Fibroblast of skin of left biceps (primary cell): ENCODE measurements at regions not wholly inside any gene's neighbourhood (a gene's known extent, or its start where the extent isn't known, plus 50 kb on each side); places are given as distances from the start of the nearest gene placed in this dataset.

Experiments used
- DNase-seq, 2 experiments: peaks; one replicate each; pipeline ENCODE4 v3.0.0-alpha.2; 2013; ENCODE audit warnings: low read depth in 2 of 2

DNA sequence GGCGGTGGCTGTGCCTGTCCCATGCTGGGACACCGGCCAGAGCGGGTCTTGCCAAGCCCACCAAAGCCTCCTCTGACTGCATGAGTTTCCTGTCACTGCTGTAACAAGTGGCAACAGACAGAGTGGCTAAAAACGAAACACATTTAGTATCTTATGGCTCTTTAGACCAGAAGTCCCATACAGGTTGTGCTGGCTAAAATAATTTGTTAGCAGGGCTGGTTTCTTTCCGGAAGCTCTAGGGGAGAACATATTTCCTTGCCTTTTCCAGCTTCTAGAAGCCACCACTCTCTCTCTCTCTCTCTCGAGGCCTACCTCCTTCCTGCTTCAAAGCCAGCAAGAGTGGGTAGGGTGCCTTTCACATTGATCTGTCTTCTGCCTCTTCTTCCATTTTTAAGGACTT, 171.6 kb upstream of the PLPP4 start:
- DNase-seq = no peak

DNA sequence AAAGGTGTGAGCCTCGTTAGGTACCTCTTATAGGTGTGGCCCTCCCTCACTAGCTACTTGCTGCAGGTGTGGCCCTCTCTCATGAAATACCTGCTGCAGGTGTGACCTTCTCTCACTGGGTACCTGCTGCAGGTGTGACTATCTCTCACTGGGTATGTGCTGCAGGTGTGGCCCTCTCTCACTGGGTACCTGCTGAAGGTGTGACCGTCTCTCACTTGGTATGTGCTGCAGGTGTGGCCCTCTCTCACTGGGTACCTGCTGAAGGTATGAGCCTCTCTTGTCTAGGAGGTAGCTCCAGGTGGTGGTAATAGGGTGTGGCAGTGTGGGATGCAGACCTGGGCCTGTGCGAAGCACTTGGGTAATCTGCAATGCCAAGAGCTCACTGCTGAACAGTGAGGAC, 170.7 kb upstream of the PLPP4 start:
- DNase-seq = no peak

DNA sequence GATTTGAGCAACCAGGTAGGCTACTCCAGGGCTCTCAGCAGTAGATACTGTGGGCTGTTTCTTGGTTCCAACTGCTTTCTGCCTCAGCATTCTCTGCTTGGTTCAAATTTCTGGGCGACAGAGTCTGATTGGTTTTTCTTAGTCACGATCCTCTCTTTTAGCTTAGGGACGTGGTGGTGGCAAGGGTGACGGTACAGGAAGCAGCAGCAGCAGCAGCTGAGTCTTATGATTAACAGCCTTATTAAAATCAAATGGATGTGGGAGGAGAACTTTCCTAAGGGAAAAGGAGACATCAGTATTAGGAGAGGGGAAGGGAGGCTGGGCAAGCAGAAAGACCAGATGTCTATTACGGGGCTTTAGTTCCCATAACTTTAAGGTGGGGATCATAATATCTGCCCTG, 156.5 kb upstream of the PLPP4 start:
- DNase-seq = no peak

DNA sequence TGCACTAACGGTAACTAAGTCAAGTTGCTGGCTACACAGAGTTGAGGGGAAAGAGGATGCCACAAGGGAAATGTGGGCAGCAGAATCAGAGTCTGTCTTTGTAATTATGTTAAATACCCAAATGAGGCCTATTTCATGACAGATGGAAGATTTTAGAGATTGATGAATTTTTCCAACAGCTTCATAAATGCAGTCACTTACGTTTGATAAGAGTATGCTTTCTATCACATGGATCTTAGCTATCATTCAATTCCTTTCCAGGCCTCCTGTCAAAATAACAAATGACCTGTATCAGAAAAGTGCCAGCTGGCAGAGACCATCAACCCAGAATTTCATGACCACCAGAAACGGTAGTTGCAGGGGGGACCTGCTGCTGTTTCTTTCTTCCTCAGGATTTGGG, 148.4 kb upstream of the PLPP4 start:
- DNase-seq = no peak

DNA sequence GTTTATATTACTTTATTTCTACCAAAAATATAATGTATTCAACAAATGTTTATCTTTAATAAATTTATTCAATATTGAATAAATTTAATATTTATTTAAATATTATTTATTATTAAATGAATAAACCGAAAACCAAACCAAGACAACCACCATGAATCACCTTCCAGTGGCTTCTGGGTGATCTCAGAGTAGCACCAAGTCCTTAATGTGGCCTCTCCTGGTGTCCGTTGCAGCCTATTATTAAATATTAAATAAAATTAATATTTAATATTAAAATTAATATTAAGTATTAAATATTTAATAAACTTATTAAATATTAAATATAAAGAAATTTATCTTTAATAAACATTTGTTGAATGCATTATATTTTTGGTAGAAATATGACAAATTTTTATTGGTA, 143.3 kb upstream of the PLPP4 start:
- DNase-seq = no peak

DNA sequence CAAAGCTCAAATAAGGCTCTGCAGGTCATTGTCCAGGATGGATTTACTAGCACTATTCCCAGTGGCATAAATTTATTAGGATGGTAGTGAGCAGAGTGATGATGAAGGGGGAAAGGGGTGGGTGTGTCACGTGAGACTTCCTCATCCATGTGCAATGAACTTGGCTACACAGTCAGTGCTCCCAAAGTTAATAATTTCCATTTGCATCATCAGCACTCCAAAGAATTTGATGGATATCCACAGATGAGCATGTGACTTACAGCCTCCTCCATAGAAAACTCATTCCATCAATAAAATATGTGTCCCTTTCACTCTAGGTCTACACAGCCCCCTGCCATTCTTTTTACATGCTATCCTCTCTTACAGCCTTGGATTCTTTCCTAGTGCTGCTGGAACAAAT, 142.6 kb upstream of the PLPP4 start:
- DNase-seq = no peak

DNA sequence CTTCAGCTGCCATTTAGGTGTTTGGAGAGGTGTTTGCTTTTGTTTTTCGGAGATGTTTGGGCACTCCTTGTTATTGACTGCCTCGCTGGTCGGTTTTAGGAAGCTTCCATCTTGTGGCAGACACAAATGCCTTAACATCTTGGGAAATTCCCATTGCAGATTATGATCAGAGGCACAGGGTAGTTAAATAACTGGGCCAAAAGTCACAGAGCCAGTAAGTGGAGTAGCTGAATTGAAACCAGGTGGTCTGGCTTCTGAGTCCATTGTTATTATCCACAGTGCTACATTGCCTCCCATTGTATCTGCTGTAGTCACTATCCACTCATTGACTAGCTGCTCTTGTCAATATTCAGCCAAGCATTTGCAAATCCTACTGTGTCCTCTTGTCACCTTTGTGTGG, 138.2 kb upstream of the PLPP4 start:
- DNase-seq = no peak

DNA sequence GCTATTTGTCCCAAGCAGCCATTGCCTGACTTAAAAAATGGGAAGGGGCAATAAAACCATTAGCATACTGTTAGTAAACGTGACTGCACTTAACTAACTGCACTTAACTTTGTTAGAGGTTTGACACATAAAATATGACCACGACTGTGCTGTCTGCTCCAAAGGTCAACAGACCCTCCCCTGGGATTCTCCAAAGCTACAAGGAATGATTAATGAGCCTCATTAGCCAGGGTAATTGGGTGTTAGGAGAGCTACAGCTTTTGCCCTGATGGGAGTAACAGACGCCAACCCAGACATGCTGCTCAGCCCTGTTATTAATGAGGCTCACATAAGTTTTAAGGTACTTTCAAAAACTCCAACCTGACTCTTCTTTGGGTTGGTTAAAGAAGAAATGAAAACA, 129.4 kb upstream of the PLPP4 start:
- no peak for DNase-seq

DNA sequence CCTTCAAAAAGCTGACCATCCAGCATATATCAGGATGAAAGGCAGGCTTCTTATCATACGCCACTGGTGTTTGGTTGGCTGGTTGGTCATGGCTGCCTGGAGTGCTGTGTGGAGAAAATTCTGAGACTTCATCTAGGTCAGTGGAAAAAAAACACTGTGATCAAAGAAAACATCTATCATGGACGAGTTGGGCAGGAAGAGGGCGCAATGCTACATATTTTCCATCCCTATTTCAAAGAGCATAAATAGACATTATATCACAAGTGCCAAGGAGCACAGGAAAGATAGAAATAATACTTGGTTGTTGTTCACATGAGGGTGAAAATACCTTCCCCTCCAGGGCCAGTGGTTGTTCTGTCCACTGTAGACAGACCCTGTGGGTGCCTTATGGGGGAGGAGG, 128.4 kb upstream of the PLPP4 start:
- no peak for DNase-seq

DNA sequence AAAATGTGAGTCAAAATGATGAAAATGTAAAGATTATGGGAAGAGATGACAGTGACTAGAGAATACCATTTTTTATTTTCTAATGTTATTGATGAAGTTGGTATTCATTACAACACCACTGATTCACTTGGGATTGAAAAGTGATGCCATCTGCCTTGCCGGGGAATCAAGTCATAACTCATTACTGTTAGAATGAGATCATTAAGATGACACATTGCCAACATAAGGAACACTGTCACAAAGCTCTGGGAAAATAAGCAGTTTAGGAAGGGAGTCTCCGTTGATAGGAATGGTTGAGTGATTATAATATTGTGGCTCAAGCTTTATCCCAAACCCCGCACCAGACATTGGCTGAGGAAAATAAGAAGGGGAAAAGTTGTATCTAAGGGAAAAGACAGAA, 121.5 kb upstream of the PLPP4 start:
- DNase-seq = no peak

DNA sequence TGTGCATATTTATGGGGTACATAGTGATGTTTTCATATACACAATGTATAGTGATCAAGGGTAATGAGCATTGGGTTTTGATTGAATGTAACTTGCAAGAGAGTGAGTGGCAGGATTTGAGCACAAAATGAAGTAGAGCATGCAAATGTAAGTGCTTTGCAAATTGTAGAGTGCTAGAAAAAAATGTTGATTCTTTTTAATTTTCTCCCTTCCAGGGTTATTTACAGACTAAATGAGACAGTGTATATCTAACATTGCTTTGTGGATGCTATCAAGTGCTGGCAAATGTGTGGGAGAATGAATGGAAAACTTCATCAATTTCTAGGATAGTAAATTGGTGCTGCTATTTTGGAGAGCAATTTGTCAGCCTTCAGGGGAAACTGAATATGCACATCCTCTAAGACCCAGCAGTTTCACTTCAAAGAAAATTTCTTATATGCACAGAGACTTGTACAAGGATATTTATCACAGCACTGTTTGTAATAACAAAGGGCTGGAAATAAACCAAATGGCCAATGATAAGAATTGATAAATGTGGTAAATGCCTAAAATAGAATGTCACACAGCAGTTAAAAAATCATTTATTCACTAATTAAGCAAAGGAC, 120.6 kb upstream of the PLPP4 start:
- no peak for DNase-seq

DNA sequence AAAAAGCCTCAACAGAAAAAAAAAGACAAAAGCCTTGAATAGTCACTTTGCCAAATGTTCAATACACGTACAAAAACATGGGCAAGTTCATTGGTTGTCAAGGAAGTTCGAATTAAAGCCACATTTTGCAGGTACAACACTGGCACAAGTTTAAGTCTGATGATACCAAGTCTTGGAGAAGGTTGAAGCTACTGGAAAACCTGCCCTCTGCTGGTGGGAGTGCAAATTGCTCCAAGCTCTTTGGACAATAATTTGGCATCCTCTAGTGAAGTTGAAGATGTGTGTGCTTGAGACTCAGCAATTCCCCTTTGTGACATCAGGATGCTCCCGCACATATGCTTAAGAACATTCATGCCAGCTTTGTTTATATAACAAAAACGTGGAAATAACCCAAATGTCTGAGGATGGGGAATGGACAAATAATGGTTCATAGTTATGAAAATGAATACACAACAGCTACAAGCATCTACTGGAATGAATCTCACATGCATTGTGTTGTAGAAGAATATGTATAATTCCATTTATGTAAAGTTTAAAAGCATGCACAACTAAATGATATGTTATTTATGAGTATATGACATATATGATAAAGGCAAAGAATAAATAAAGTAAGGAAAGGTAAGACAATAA, 120.0 kb upstream of the PLPP4 start:
- peak in 1 of 2 experiments; percentile 1 for DNase-seq

DNA sequence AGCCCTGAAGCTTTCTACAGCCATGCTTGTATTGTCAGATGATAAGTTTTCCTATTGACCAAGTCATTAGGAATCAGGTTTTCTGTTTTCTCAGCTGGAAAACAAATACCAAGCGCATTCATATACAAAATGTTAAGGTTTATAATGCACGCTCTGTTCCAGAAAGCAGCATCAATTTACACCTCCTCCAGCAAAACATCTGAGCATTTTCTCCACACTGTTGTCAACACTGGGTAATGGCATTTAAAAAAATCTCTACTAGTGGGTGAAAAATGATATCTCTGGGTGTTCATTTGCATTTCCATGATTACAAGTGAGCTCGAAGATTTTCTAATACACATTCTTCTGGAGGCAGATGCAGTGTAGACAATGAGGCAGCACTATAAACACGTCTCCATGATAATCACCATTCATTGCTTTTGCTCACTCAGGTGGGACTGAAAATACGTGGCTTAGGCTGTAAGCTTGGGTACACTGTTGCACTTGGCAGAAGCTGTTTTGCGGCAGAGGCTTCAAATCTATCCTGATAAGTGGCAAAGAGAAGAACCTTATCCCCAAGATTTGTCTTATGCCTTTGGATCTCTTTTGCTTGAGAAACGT, 114.8 kb upstream of the PLPP4 start:
- no peak for DNase-seq

DNA sequence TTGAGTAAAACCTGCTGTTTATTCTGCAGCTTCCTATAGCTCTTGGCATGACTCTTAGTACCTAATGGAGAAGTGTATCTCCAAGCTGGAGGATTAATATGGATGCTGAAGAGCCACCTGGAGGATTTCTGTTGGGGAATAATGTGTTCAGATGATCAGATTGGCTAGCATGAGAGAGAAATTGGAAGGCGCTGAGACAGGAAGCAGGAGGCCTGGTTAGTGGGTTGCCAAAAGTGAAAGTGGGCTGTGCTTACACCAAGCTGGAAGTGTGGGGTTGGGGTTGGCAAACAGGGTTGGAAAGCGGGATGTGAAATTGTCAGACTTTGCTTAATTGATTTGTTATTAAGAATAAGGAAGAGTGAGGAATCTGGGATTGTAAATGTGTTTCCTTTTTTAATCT, 111.8 kb upstream of the PLPP4 start:
- DNase-seq = no peak

DNA sequence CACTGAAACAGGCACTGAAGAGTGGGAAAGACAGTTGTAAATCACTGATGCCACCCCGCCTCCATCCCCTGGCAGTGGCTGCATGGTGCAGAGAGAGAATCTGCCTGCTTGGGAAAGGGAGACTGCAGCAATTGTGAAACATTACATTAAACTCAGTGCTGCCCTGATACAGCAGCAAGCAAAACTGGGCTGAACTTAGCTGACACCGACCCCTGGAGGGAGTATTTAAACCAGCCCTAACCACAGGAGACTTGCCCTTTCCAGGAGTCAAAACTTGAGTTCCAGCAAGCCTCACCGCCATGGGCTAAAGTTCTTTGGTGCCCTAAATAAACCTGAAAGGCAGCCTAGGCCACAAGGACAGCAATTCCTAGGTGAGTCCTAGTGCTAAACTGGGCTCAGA, 109.4 kb upstream of the PLPP4 start:
- no peak for DNase-seq

DNA sequence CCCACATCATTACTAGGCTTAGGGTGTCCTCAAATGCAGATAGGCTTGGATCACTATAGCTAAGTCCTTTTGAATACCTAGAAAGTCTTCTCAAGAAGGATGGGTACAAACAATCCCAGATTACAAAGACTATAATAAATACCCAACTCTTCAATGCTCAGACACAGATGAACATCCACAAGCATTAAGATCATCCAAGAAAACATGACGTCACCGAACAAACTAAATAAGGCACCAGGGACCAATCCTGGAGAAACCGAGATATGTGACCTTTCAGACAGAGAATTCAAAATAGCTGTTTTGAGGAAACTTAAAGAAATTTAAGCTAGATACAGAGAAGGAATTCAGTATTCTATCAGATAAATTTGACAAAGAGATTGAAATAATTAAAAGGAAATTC, 108.0 kb upstream of the PLPP4 start:
- DNase-seq = no peak

DNA sequence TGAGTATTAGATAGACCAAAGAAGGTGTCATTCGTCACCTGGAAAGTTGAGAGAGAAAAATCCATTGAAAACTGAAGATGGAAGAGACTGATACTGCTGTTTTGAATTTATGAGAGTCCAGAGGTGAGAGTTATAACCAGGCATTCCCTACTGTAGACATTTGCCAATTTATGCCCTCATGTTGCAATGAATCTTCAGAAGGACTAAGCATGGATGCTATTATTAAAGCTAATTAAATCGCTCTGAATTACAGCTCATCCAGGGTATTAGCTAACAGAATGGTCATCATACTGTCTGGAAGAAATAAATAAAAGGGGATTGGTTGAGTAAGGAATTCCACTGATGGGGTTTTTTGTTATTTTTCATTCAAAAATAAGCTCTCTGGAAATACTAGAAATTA, 101.6 kb upstream of the PLPP4 start:
- no peak for DNase-seq

DNA sequence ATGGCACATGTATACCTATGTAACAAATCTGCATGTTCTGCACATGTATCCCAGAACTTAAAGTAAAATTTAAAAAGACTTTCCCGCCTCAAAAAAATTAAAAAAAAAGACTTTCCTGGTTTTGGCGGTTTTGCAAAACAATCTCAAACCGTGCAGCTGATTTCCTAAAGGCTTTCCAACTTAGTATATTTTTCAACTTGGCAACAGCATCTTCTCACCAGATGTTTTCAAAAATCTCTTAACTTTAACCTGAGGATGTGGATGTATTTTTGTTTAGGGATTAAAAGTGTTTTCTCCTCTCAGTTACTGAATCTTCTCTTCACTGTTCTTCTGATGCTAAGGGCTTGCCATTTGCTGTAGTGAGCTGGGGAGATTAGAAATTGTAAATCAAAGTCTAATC, 96.5 kb upstream of the PLPP4 start:
- DNase-seq = no peak

DNA sequence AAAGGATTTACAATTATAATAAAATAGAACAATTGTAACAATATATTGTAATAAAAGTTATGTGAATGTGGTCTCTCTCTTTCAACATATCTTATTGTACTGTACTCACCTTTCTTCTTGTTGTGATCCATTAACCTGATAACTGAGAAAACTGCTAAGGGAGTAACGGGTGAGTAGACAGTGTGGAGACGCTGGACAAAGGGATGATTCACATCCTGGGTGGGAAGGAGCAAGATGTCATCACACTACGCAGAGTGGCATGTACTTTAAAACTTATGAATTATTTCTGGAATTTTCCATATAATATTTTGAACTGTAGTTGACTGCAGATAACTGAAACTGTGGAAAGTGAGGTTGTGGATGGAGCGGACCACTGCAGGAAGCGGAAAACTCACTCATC, 91.2 kb upstream of the PLPP4 start:
- no peak for DNase-seq

DNA sequence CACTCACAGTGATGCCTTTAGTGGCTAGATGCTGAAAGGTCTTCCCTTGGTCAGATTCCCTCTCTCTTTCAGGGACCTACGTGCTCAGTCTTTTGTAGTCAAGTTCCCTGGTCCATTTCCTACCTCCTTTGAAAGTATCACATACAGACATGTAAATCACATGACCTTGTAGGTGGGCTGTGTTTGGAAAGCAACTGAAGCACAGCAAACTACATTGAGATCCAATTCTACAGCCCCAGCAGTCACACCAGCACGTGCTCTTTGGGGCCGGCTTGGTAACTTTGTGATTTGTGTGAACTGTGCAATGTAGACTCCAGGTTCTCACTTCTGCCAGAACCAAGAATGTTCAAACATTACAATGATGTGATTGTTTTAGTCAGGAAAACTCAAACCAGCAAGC, 89.7 kb upstream of the PLPP4 start:
- no peak for DNase-seq

DNA sequence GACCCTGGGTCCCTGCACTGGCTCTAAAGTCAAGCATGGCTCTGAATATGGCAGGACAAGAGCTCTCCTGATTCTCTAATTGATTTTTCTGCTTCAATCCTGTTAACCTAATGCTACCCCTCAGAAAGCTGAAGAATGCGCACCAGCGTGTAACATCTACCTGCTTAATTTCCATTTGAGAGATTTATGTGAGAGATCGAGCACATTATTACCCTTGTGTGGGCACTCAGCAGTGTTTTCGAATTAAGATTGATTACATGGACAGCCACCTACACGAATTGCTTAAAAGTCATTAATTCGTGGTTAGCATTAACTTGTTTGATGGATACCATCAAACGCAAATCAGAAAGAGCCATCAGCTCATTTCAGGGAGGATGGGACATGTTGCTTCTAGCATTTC, 88.7 kb upstream of the PLPP4 start:
- DNase-seq = no peak

DNA sequence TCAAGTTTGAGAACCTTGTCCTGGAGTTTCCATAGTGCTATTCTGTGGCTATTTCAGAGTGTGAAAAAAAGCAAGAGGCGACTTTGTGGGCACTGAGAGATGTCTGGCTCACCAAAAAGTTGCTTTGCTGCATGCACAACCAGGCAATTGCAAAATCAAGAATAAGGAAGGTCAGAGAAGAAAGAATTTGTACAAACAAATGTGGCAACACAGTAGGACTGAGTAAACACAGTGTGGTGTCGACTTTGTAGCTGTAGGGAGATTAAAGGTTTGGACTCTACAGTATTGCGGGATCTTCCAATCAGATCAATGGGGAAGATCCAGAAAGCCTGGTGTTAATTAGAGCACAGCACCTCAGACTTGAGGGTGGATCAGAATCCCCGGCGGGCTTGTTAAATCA, 88.1 kb upstream of the PLPP4 start:
- no peak for DNase-seq

DNA sequence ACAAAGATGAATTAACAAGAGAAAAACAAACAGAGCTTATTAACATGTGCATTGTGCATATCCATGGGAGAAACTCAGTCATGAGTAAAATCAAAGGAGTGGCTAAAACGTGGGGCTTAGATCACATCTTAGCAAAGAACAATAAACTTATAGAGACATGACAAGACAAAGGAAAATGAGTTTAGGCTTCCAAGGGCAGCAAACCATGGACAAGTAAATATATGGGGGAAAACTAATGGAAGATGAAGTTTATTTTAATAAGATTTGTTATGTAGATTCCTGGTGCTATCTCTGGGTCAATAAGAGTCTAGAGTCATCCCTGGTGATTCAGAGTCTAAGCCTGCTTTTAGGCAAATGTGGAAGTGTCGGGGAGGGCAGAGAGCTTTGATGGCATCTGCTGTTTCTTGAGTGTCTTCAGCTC, 87.2 kb upstream of the PLPP4 start:
- no peak for DNase-seq

DNA sequence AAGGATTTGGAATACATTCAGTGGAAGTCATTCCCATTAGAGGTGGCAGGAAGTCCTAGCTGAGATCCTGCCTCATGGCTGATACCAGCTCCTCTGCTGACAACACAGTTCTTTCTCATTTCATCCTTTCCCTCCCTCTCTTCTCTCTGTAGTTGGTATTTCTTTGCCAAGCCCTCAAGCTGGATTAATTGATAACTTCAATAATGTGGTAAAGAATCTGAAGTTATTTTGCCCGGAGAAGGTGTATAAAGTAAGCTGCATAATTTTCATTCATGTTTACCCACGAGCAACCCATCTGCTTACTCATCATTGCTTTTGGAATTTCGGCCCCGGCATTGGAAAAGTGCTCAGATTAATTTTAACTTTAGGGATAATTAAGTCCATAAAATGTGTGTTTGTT, 85.2 kb upstream of the PLPP4 start:
- DNase-seq = no peak
